NCI-H1694 treated with DMSO at 0.1 percent for 48 hours (cell line): ENCODE measurements at regions not wholly inside any gene's neighbourhood (a gene's known extent, or its start where the extent isn't known, plus 50 kb on each side); places are given as distances from the start of the nearest gene placed in this dataset.

Experiments used
- DNase-seq: peaks from one replicate; lab custom pipeline; 2025; lab: John Stamatoyannopoulos, UW

- no peak for DNase-seq
These were observed 57.5 kb downstream of the CSF2 start for GRCh38 chr5:132130918-132131715.

- no peak for DNase-seq
These were observed 58.5 kb downstream of the CSF2 start for GRCh38 chr5:132132138-132132537.

GRCh38 chr5:132134384-132134783, 60.8 kb downstream of the CSF2 start:
- DNase-seq: no peak

- DNase-seq: peak; percentile 92
These were observed 63.3 kb downstream of the CSF2 start for GRCh38 chr5:132136906-132137305.

- DNase-seq: no peak
These were observed 64.7 kb downstream of the CSF2 start for GRCh38 chr5:132138260-132138659.
